Hepatocyte (in vitro differentiated cells): ENCODE measurements at regions not wholly inside any gene's neighbourhood (a gene's known extent, or its start where the extent isn't known, plus 50 kb on each side); places are given as distances from the start of the nearest gene placed in this dataset.

Experiments used
- DNase-seq: peaks from one replicate; pipeline ENCODE4 v3.0.0-alpha.2; 2016; ENCODE audit warnings: low spot score
- H2AFZ ChIP-seq: fragments of 200-600 bp; sonication (generic); 2 replicates; pipeline ENCODE4 v1.6.0; 2016; ENCODE audit warnings: antibody characterized with exemption, mild to moderate bottlenecking
- H3K27ac ChIP-seq: fragments of 200-600 bp; sonication (generic); 2 replicates; pipeline ENCODE4 v1.5.1; 2016; ENCODE audit warnings: mild to moderate bottlenecking
- H3K27me3 ChIP-seq: fragments of 200-600 bp; sonication (generic); 2 replicates; pipeline ENCODE4 v1.6.1; 2016
- H3K36me3 ChIP-seq: fragments of 200-600 bp; sonication (generic); replicated peaks from 2 replicates; pipeline ENCODE4 v1.5.1; 2016; ENCODE audit warnings: low read depth; ENCODE audit not compliant: insufficient read depth
- H3K4me1 ChIP-seq: fragments of 200-600 bp; sonication (generic); 2 replicates; pipeline ENCODE4 v1.5.1; 2016; ENCODE audit warnings: mild to moderate bottlenecking, moderate library complexity; ENCODE audit not compliant: insufficient read depth
- H3K4me2 ChIP-seq: fragments of 200-600 bp; sonication (generic); 2 replicates; pipeline ENCODE4 v1.6.0; 2016
- H3K4me3 ChIP-seq: fragments of 200-600 bp; sonication (generic); 2 replicates; pipeline ENCODE4 v1.5.1; 2016; ENCODE audit warnings: mild to moderate bottlenecking
- H3K79me2 ChIP-seq: fragments of 200-600 bp; sonication (generic); 2 replicates; pipeline ENCODE4 v1.6.0; 2017; ENCODE audit warnings: mild to moderate bottlenecking
- H3K9me2 ChIP-seq: fragments of 200-600 bp; sonication (generic); replicated peaks from 2 replicates; pipeline ENCODE4 v1.6.0; 2017; ENCODE audit warnings: mild to moderate bottlenecking; ENCODE audit not compliant: insufficient read depth
- H3K9me3 ChIP-seq: fragments of 200-600 bp; sonication (generic); 2 replicates; pipeline ENCODE4 v1.5.1; 2016; ENCODE audit warnings: low read depth, mild to moderate bottlenecking
- H4K20me1 ChIP-seq: fragments of 200-600 bp; sonication (generic); 2 replicates; pipeline ENCODE4 v1.6.0; 2016; ENCODE audit warnings: mild to moderate bottlenecking; ENCODE audit not compliant: insufficient read depth, poor library complexity, severe bottlenecking
- EZH2 ChIP-seq: fragments of 200-600 bp; sonication (generic); IDR thresholded peaks from 2 replicates; pipeline ENCODE4 v1.6.1; 2016; ENCODE audit warnings: antibody characterized with exemption, mild to moderate bottlenecking, borderline replicate concordance
- EZH2phosphoT487 ChIP-seq: fragments of 200-600 bp; sonication (generic); IDR thresholded peaks from one replicate; pipeline ENCODE4 v1.6.1; 2018; ENCODE audit warnings: antibody characterized with exemption, mild to moderate bottlenecking, low read depth, moderate library complexity; ENCODE audit not compliant: unreplicated experiment, severe bottlenecking
- WGBS: methylation state at CpG from one replicate; pipeline ENCODE4 v1.1.6; 2016; ENCODE audit warnings: low lambda C conversion rate; ENCODE audit errors: missing lambda C conversion rate; 5-methylcytosine and 5-hydroxymethylcytosine counted together
- TF ChIP-seq, protein P1 (sequence below): fragments of 200-600 bp; sonication (generic); IDR thresholded peaks from 2 replicates; pipeline ENCODE4 v1.5.1; 2016; ENCODE audit warnings: antibody characterized with exemption, mild to moderate bottlenecking; ENCODE audit not compliant: poor library complexity

DNA sequence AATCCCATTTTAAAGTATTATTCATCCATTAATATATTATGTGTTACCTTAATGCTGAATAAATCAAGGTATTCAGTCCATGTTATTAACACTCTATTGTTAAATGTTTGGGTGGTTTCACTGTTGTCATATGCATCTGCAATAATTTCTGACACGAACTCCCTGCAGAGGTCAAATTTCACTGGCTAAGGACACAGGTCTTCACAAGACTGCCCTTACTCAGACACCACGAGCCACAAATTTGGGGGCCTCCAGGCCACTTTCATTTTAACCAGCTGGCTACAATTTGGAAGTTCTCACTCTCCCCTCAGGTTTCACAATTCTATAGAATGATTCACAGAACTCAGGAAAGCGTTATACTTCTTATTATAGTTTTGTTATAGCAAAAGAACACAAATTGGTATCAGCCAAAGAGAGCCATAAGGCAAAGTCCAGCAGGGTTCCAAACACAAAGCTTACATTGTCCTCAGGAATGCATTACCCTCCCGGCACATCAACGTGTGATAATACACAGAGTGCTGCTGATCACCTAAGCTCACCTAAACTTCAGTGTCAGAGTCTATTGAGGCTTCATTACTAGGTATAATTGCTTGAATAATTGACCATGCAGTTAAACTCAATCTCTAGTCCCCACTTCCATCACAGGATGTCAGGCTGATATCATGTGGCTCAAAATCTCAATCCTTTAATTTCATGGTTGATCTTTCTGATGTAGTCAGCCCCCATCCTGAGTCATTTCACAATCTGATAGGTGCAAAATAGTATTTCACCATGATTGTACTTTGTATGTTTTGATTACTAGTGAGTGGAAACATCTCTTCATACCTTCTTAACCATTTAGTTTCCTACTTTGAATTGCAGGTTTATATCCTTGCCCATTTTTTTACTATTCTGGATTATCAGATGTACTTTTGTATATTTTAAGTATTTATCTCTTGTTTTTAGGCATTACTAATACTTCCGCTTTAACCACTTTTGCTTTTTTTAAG lies 441.4 kb upstream of the AGTR1 start:
- DNase-seq: peak; percentile 34
- Histone ChIP-seq H3K4me1 (peaks cover 4% of the 10 kb centered on the region), H3K27ac (peak overlapping the region; percentile 41), H3K4me2 (peak overlapping the region; percentile 36), H3K27me3 (no peaks in the 10 kb centered on the region), H2AFZ (no peak overlapping the region), H3K9me3 (no peaks in the 10 kb centered on the region), H3K36me3 (no peaks in the 10 kb centered on the region), H3K79me2 (no peaks in the 10 kb centered on the region), H3K9me2 (no peaks in the 10 kb centered on the region), H3K4me3 (no peak overlapping the region), H4K20me1 (no peaks in the 10 kb centered on the region)
- WGBS: 59% methylated on average over 6 of the region's 6 CpGs
- TF ChIP-seq, protein P1, sequence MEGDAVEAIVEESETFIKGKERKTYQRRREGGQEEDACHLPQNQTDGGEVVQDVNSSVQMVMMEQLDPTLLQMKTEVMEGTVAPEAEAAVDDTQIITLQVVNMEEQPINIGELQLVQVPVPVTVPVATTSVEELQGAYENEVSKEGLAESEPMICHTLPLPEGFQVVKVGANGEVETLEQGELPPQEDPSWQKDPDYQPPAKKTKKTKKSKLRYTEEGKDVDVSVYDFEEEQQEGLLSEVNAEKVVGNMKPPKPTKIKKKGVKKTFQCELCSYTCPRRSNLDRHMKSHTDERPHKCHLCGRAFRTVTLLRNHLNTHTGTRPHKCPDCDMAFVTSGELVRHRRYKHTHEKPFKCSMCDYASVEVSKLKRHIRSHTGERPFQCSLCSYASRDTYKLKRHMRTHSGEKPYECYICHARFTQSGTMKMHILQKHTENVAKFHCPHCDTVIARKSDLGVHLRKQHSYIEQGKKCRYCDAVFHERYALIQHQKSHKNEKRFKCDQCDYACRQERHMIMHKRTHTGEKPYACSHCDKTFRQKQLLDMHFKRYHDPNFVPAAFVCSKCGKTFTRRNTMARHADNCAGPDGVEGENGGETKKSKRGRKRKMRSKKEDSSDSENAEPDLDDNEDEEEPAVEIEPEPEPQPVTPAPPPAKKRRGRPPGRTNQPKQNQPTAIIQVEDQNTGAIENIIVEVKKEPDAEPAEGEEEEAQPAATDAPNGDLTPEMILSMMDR: no peak
- TF ChIP-seq EZH2phosphoT487: no peak
- TF ChIP-seq EZH2: no peak

DNA sequence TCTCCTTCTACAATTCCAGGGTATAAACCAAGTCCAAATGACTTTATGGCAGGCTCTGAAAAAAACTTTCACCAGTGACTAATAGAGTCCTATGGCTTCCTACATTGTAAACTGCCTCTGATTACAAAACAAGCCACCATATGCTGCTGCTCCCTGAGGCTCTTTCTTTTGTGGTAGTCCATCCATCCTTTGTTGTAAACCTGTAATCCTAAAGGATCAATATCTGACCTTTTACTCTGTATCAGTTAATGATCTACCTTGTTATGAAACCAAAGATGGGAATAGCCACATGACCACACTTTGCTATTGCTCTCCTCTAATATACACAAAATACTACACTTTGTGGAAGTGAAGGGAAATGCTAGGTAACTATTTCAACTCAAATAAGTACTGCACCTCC lies 434.7 kb upstream of the AGTR1 start:
- no peak overlapping the region for H2AFZ ChIP-seq
- no peak overlapping the region for H3K27ac ChIP-seq
- no peaks in the 10 kb centered on the region for H3K9me3 ChIP-seq
- H3K9me2 ChIP-seq: no peaks in the 10 kb centered on the region
- no peaks in the 10 kb centered on the region for H3K36me3 ChIP-seq
- no peak for TF ChIP-seq EZH2phosphoT487
- TF ChIP-seq, protein P1: no peak
- no peak for TF ChIP-seq EZH2
- no peak overlapping the region for H3K4me2 ChIP-seq
- H4K20me1 ChIP-seq: no peaks in the 10 kb centered on the region
- H3K27me3 ChIP-seq: no peaks in the 10 kb centered on the region
- no peak overlapping the region for H3K4me3 ChIP-seq
- no peaks in the 10 kb centered on the region for H3K79me2 ChIP-seq
- H3K4me1 ChIP-seq: no peaks in the 10 kb centered on the region
- DNase-seq: peak; percentile 8

DNA sequence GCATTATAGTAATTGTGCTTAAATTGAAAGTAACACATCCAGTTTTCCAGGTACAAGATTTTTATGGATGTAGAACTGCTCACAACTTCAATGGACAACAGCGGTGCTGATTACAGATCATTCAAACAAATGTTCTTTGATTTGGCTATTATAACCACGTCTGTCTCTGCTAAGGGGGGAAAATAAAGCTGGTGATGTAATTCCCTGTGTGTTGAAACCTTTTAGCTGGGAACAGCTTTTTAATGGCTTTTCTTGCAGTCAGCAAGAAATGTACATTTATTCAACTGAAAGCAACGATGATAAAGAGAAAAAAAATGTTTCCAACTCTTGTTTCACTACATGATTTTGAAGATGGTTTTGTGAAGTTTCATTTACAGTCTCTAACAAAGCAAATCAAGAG lies 431.9 kb upstream of the AGTR1 start:
- H2AFZ ChIP-seq: no peak overlapping the region
- H3K36me3 ChIP-seq: no peaks in the 10 kb centered on the region
- no peaks in the 10 kb centered on the region for H3K9me2 ChIP-seq
- H3K4me2 ChIP-seq: no peak overlapping the region
- H3K79me2 ChIP-seq: no peaks in the 10 kb centered on the region
- WGBS: 71% methylated on average over 3 of the region's 3 CpGs
- no peaks in the 10 kb centered on the region for H4K20me1 ChIP-seq
- TF ChIP-seq EZH2: no peak
- TF ChIP-seq EZH2phosphoT487: no peak
- TF ChIP-seq, protein P1: no peak
- H3K4me1 ChIP-seq: no peaks in the 10 kb centered on the region
- H3K4me3 ChIP-seq: no peak overlapping the region
- H3K27me3 ChIP-seq: no peaks in the 10 kb centered on the region
- H3K27ac ChIP-seq: no peak overlapping the region
- no peak for DNase-seq
- no peaks in the 10 kb centered on the region for H3K9me3 ChIP-seq
